CD14-positive monocyte (primary cell): ENCODE measurements at regions not wholly inside any gene's neighbourhood (a gene's known extent, or its start where the extent isn't known, plus 50 kb on each side); places are given as distances from the start of the nearest gene placed in this dataset.
A peak's percentile ranks its signal among the peaks of the same experiment; 100 is the strongest.
"Not testable (repeated sequence)": the region's sequence is repeated elsewhere in the genome, so short reads cannot be mapped to it uniquely, and the experiment has no call there.

ENCODE experiments used
- DNase-seq, 3 donors: peaks; one replicate each; pipeline ENCODE4 v3.0.0-alpha.2; 2011 to 2022
- H2AFZ ChIP-seq: 2 replicates; pipeline ENCODE4 v1.6.0; 2012; ENCODE audit warnings: mild to moderate bottlenecking, low read depth, low read length, inconsistent platforms; ENCODE audit not compliant: insufficient read depth, poor library complexity, severe bottlenecking
- H3K27ac ChIP-seq, 2 donors: 1 replicate in 1 of 2; 2 replicates in 1 of 2; pipeline ENCODE4 v1.5.1; 2012 to 2013; ENCODE audit warnings: low read length in 2 of 2, control low read depth in 1 of 2, inconsistent platforms in 1 of 2, low read depth in 1 of 2, mild to moderate bottlenecking in 1 of 2
- H3K27me3 ChIP-seq, 2 donors: one replicate each; pipeline versions ENCODE4 v1.6.0 to v1.6.1; 2011 to 2013; ENCODE audit warnings: low read length in 2 of 2; ENCODE audit not compliant: control insufficient read depth in 2 of 2, insufficient read depth in 2 of 2
- H3K36me3 ChIP-seq, 2 donors: replicated peaks in 1 of 2; 1 replicate in 1 of 2; 2 replicates in 1 of 2; pipeline versions ENCODE4 v1.5.1 to v1.6.1; 2012 to 2013; ENCODE audit warnings: low read length in 2 of 2, control low read depth in 1 of 2, inconsistent platforms in 1 of 2, mild to moderate bottlenecking in 1 of 2; ENCODE audit not compliant: insufficient read depth in 2 of 2, control insufficient read depth in 1 of 2
- H3K4me1 ChIP-seq, 2 donors: 1 replicate in 1 of 2; 2 replicates in 1 of 2; pipeline versions ENCODE4 v1.5.1 to v1.6.1; 2012 to 2013; ENCODE audit warnings: low read length in 2 of 2, control low read depth in 1 of 2, inconsistent platforms in 1 of 2, mild to moderate bottlenecking in 1 of 2, moderate library complexity in 1 of 2; ENCODE audit not compliant: insufficient read depth in 2 of 2, control insufficient read depth in 1 of 2
- H3K4me2 ChIP-seq: replicated peaks from 2 replicates; pipeline ENCODE3; 2012; ENCODE audit warnings: low read length, moderate library complexity, mild to moderate bottlenecking; ENCODE audit not compliant: poor library complexity, severe bottlenecking; ENCODE audit errors: extremely low read depth
- H3K4me3 ChIP-seq, 3 experiments: fragments of 200-600 bp in 1 of 3; sonication (generic) in 1 of 3; replicated peaks in 1 of 3; 1 replicate in 2 of 3; 2 replicates in 1 of 3; pipeline ENCODE4 v1.5.1; 2011 to 2013; ENCODE audit warnings: low read length in 3 of 3, mild to moderate bottlenecking in 3 of 3, control low read depth in 2 of 3, low read depth in 2 of 3, inconsistent platforms in 1 of 3, moderate library complexity in 1 of 3
- H3K79me2 ChIP-seq: 2 replicates; pipeline ENCODE4 v1.6.0; 2012; ENCODE audit warnings: mild to moderate bottlenecking, control low read depth, inconsistent platforms, low read length, moderate library complexity; ENCODE audit not compliant: insufficient read depth
- H3K9ac ChIP-seq: 2 replicates; pipeline ENCODE4 v1.6.0; 2017; ENCODE audit warnings: low read length, mild to moderate bottlenecking; ENCODE audit not compliant: insufficient read depth, poor library complexity, severe bottlenecking
- H3K9me3 ChIP-seq, 2 donors: replicated peaks in 1 of 2; 1 replicate in 1 of 2; 2 replicates in 1 of 2; pipeline versions ENCODE4 v1.5.1 to v1.6.1; 2012 to 2013; ENCODE audit warnings: low read length in 2 of 2, control low read depth in 1 of 2; ENCODE audit not compliant: control insufficient read depth in 1 of 2, insufficient read depth in 1 of 2
- H4K20me1 ChIP-seq: 2 replicates; pipeline ENCODE4 v1.6.0; 2012; ENCODE audit warnings: mild to moderate bottlenecking, low read length, control low read depth, moderate library complexity; ENCODE audit not compliant: insufficient read depth
- H3K27ac Mint-ChIP-seq, 7 donors: one replicate each; pipeline ENCODE4 v1.8.0; 2020; ENCODE audit warnings: mild to moderate bottlenecking in 7 of 7, mixed read lengths in 7 of 7, moderate library complexity in 6 of 7, inconsistent platforms in 2 of 7
- H3K27me3 Mint-ChIP-seq, 3 donors: one replicate each; pipeline ENCODE4 v1.8.0; 2021 to 2022; ENCODE audit warnings: low read depth in 3 of 3, mild to moderate bottlenecking in 3 of 3, mixed read lengths in 3 of 3, moderate library complexity in 3 of 3, inconsistent platforms in 1 of 3
- H3K36me3 Mint-ChIP-seq, 2 donors: one replicate each; pipeline ENCODE4 v1.8.0; 2020; ENCODE audit warnings: mixed read lengths in 2 of 2, inconsistent platforms in 1 of 2, mild to moderate bottlenecking in 1 of 2
- H3K4me1 Mint-ChIP-seq: one replicate; pipeline ENCODE4 v1.8.0; 2020; ENCODE audit warnings: mild to moderate bottlenecking, mixed read lengths
- H3K4me3 Mint-ChIP-seq, 2 donors: one replicate each; pipeline ENCODE4 v1.8.0; 2020; ENCODE audit warnings: mild to moderate bottlenecking in 2 of 2, mixed read lengths in 2 of 2, moderate library complexity in 1 of 2
- H3K9me3 Mint-ChIP-seq, 7 donors: one replicate each; pipeline ENCODE4 v1.8.0; 2020 to 2022; ENCODE audit warnings: mixed read lengths in 7 of 7, mild to moderate bottlenecking in 6 of 7, moderate library complexity in 6 of 7, inconsistent platforms in 2 of 7
- CTCF ChIP-seq: fragments of 200-600 bp; IDR thresholded peaks from one replicate; pipeline ENCODE4 v1.8.0; 2022; ENCODE audit warnings: antibody characterized with exemption, mild to moderate bottlenecking
- WGBS: methylation state at CpG from one replicate; pipeline ENCODE4 v1.1.5; 2013; ENCODE audit warnings: missing lambda C conversion rate; ENCODE audit not compliant: insufficient coverage; 5-methylcytosine and 5-hydroxymethylcytosine counted together
- intact Hi-C, 2 donors: fragments of 100-400 bp; cut with micrococcal nuclease; formaldehyde crosslinking; loops; one replicate each; pipeline versions ENCODE4 v1.15.0 to v1.15.1; 2023

GRCh38 chr7:131934452-131934851 lies 378.0 kb upstream of the PODXL start:
- H3K27ac ChIP-seq: no peak overlapping the region
- Mint-ChIP-seq H3K27me3 (peaks cover 0 to 5% (median 5%) of the 10 kb centered on the region in 3 donors), H3K4me3 (no peak overlapping the region), H3K27ac (peak overlapping the region in 1 of 7 donors; percentile 14), H3K9me3 (peaks cover 3 to 13% (median 8%) of the 10 kb centered on the region in 7 donors), H3K36me3 (no peaks in the 10 kb centered on the region), H3K4me1 (no peaks in the 10 kb centered on the region)
- H3K4me1 ChIP-seq: no peaks in the 10 kb centered on the region
- no peaks in the 10 kb centered on the region for H4K20me1 ChIP-seq
- TF ChIP-seq CTCF: no peak
- no peak overlapping the region for H3K9ac ChIP-seq
- no peaks in the 10 kb centered on the region for H3K79me2 ChIP-seq
- intact Hi-C loops: no loop called here
- H2AFZ ChIP-seq: no peak overlapping the region
- H3K4me2 ChIP-seq: no peak overlapping the region
- no peaks in the 10 kb centered on the region for H3K36me3 ChIP-seq
- peaks cover 10 to 12% of the 10 kb centered on the region in 2 donors for H3K9me3 ChIP-seq
- no CpG with 5 or more reads among the region's 3 CpGs for WGBS
- DNase-seq: no peak
- no peaks in the 10 kb centered on the region for H3K27me3 ChIP-seq
- no peak overlapping the region for H3K4me3 ChIP-seq

DNA sequence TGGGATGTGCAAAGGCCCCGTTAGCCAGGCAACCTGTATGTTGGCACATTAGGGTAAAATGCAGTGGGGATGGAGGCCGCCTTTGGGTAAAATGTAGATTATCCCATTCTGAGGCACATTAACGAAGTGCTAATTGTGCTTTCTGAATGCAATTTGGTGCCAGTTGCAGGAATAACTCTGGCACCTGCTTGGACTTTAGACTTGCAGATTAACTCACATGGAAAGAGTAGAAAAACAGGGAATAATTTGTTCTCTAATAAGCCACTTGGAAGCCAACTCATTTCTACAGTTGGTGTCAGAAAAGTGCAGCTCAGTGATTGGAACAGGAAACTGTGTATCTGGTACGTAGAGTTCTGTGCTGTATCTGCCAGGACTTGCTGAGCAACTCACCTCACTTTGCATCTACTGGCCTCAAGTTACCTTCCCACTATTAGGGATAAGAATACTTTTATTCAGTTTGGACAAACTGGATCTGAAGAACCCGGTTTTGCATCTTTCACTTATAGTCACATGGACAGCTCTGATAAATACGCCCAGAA lies 377.4 kb upstream of the PODXL start:
- Mint-ChIP-seq H3K27me3 (peaks cover 0 to 5% (median 5%) of the 10 kb centered on the region in 3 donors), H3K9me3 (peaks cover 5 to 13% (median 8%) of the 10 kb centered on the region in 7 donors), H3K4me1 (no peaks in the 10 kb centered on the region), H3K36me3 (no peaks in the 10 kb centered on the region), H3K27ac (peak overlapping the region in 1 of 7 donors; percentile 3), H3K4me3 (no peak overlapping the region)
- TF ChIP-seq CTCF: no peak
- intact Hi-C loops: no loop called here
- peaks cover 10 to 12% of the 10 kb centered on the region in 2 donors for H3K9me3 ChIP-seq
- no peaks in the 10 kb centered on the region for H3K4me1 ChIP-seq
- no peaks in the 10 kb centered on the region for H3K79me2 ChIP-seq
- no peak for DNase-seq
- H2AFZ ChIP-seq: no peak overlapping the region
- no peak overlapping the region for H3K4me2 ChIP-seq
- H4K20me1 ChIP-seq: no peaks in the 10 kb centered on the region
- no peaks in the 10 kb centered on the region for H3K36me3 ChIP-seq
- H3K27ac ChIP-seq: no peak overlapping the region
- no peak overlapping the region for H3K9ac ChIP-seq
- no peak overlapping the region for H3K4me3 ChIP-seq
- 90% methylated on average over 3 of the region's 6 CpGs for WGBS
- no peaks in the 10 kb centered on the region for H3K27me3 ChIP-seq

GRCh38 chr7:131933219-131933618 lies 376.8 kb upstream of the PODXL start:
- H3K4me1 Mint-ChIP-seq, H2AFZ ChIP-seq, H3K4me3 Mint-ChIP-seq, H3K4me1 ChIP-seq, intact Hi-C loops, H4K20me1 ChIP-seq, H3K36me3 Mint-ChIP-seq, H3K36me3 ChIP-seq, H3K27ac ChIP-seq, H3K4me3 ChIP-seq, H3K79me2 ChIP-seq, H3K4me2 ChIP-seq, H3K27me3 ChIP-seq, H3K27me3 Mint-ChIP-seq, H3K9ac ChIP-seq, DNase-seq: not testable (repeated sequence)
- Mint-ChIP-seq H3K9me3 (peaks cover 5 to 13% (median 8%) of the 10 kb centered on the region in 7 donors), H3K27ac (peak overlapping the region in 2 of 7 donors; percentile 3 to 55)
- WGBS: 79% methylated on average over 2 of the region's 2 CpGs
- peaks cover 10 to 12% of the 10 kb centered on the region in 2 donors for H3K9me3 ChIP-seq
